Glutamatergic neuron (in vitro differentiated cells): ENCODE measurements at regions not wholly inside any gene's neighbourhood (a gene's known extent, or its start where the extent isn't known, plus 50 kb on each side); places are given as distances from the start of the nearest gene placed in this dataset.

Experiments used
- DNase-seq: peaks from one replicate; pipeline ENCODE4 v3.0.0; 2022
- H3K27ac Mint-ChIP-seq: one replicate; pipeline ENCODE4 v1.8.0; 2020; ENCODE audit warnings: mild to moderate bottlenecking, mixed read lengths, inconsistent platforms; ENCODE audit not compliant: unreplicated experiment
- H3K27me3 Mint-ChIP-seq: one replicate; pipeline ENCODE4 v1.8.0; 2020; ENCODE audit warnings: mild to moderate bottlenecking, moderate library complexity, mixed read lengths, inconsistent platforms; ENCODE audit not compliant: unreplicated experiment
- H3K36me3 Mint-ChIP-seq: one replicate; pipeline ENCODE4 v1.8.0; 2020; ENCODE audit warnings: mild to moderate bottlenecking, mixed read lengths, inconsistent platforms; ENCODE audit not compliant: unreplicated experiment
- H3K4me1 Mint-ChIP-seq: one replicate; pipeline ENCODE4 v1.8.0; 2020; ENCODE audit warnings: mild to moderate bottlenecking, low read depth, mixed read lengths, inconsistent platforms; ENCODE audit not compliant: unreplicated experiment
- H3K4me3 Mint-ChIP-seq: one replicate; pipeline ENCODE4 v1.8.0; 2020; ENCODE audit warnings: mild to moderate bottlenecking, mixed read lengths, inconsistent platforms; ENCODE audit not compliant: unreplicated experiment
- H3K9me3 Mint-ChIP-seq: one replicate; pipeline ENCODE4 v1.8.0; 2020; ENCODE audit warnings: mild to moderate bottlenecking, moderate library complexity, mixed read lengths, inconsistent platforms; ENCODE audit not compliant: unreplicated experiment
- CTCF ChIP-seq: fragments of 200-600 bp; sonication (generic); IDR thresholded peaks from one replicate; pipeline ENCODE4 v1.5.0; 2021; ENCODE audit not compliant: partially characterized antibody, unreplicated experiment

DNA sequence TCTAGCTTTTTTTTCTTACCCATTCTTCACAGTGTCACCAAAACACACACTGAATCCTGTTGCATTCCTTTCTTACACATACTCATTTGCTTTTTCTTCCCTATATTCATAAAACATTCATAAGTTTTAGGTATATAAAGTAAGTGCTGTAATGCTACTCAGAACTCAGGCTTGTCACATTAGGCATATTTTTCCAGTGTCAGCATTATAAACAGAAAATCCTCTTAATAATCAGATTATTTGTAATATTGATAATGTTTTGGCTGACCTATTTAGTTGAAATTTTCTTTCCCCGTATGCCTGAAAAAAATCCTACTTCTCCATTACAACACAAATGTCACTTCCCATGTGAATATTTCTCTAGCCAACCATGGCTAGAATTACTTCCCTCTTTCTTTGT lies 743.0 kb upstream of the NUDT12 start:
- no peak for DNase-seq
- Mint-ChIP-seq H3K9me3 (no peaks in the 10 kb centered on the region), H3K27ac (no peak overlapping the region), H3K4me3 (no peak overlapping the region), H3K4me1 (peaks cover 2% of the 10 kb centered on the region), H3K27me3 (no peaks in the 10 kb centered on the region), H3K36me3 (no peaks in the 10 kb centered on the region)
- no peak for TF ChIP-seq CTCF

DNA sequence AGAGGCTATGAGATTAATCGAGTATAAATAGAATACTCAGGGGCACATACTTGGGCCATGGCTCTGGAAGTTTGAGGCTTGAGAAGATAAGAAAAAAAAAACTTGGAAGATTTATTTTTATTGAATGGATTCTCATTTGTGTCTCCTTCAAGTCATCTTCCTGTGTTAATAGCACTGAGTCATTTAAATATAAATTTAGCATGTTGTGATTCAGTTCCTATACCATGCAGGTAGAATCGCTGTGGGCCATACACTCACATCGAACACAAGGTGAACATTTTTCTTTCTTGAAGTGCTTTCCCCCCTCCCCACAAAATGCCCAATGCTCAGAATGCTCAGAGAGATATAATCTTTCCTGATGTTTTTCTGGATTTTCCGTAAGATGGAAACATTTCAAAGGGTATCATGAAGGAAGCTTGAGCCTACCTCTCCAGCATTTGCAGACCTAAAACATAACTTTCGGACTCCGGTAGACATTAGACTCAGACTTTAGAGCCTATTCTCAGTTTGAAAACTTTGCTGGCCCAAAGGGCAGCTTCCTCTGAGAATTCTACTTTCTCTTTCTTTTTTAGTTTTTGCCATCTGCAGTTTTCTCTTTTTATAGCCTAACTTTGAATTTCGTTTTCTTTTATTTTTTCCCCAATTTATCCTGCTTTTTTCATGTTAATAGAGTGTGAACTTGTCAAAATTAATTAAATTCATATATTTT lies 737.6 kb upstream of the NUDT12 start:
- no peak overlapping the region for H3K4me3 Mint-ChIP-seq
- no peak for TF ChIP-seq CTCF
- H3K36me3 Mint-ChIP-seq = no peaks in the 10 kb centered on the region
- no peaks in the 10 kb centered on the region for H3K4me1 Mint-ChIP-seq
- no peaks in the 10 kb centered on the region for H3K9me3 Mint-ChIP-seq
- DNase-seq = no peak
- no peaks in the 10 kb centered on the region for H3K27me3 Mint-ChIP-seq
- H3K27ac Mint-ChIP-seq = no peak overlapping the region

GRCh38 chr5:104298518-104298917 lies 735.9 kb upstream of the NUDT12 start:
- no peak overlapping the region for H3K27ac Mint-ChIP-seq
- H3K9me3 Mint-ChIP-seq = no peaks in the 10 kb centered on the region
- DNase-seq = no peak
- no peak for TF ChIP-seq CTCF
- no peak overlapping the region for H3K4me3 Mint-ChIP-seq
- no peaks in the 10 kb centered on the region for H3K4me1 Mint-ChIP-seq
- no peaks in the 10 kb centered on the region for H3K36me3 Mint-ChIP-seq
- H3K27me3 Mint-ChIP-seq = no peaks in the 10 kb centered on the region

GRCh38 chr5:104297076-104297475 lies 734.5 kb upstream of the NUDT12 start:
- Mint-ChIP-seq H3K9me3 (no peaks in the 10 kb centered on the region), H3K4me1 (no peaks in the 10 kb centered on the region), H3K27me3 (no peaks in the 10 kb centered on the region), H3K27ac (no peak overlapping the region), H3K4me3 (no peak overlapping the region), H3K36me3 (no peaks in the 10 kb centered on the region)
- no peak for TF ChIP-seq CTCF
- no peak for DNase-seq

GRCh38 chr5:104295991-104296390 lies 733.4 kb upstream of the NUDT12 start:
- no peak for DNase-seq
- Mint-ChIP-seq H3K27ac (no peak overlapping the region), H3K36me3 (no peaks in the 10 kb centered on the region), H3K4me3 (no peak overlapping the region), H3K4me1 (peaks cover 3% of the 10 kb centered on the region), H3K27me3 (no peaks in the 10 kb centered on the region), H3K9me3 (no peaks in the 10 kb centered on the region)
- no peak for TF ChIP-seq CTCF
